Natural killer cell (primary cell): ENCODE measurements at regions not wholly inside any gene's neighbourhood (a gene's known extent, or its start where the extent isn't known, plus 50 kb on each side); places are given as distances from the start of the nearest gene placed in this dataset.

Source experiments
- ATAC-seq, 3 donors: fragments of 150-1000 bp in 2 of 3; fragments of 200-7000 bp in 1 of 3; cut with Tn5 transposase; 1 replicate in 1 of 3; 2 replicates in 2 of 3; pipeline ENCODE4 v1.10.0; 2021; ENCODE audit warnings: mild to moderate bottlenecking in 2 of 3, moderate library complexity in 2 of 3
- DNase-seq, 2 donors: peaks; one replicate each; pipeline versions ENCODE4 v3.0.0 to v3.0.0-alpha.2; 2013 to 2021; ENCODE audit warnings: mixed read lengths in 1 of 2
- H3K27ac ChIP-seq: one replicate; pipeline ENCODE4 v1.5.1; 2013; ENCODE audit warnings: mild to moderate bottlenecking, low read length
- H3K27me3 ChIP-seq: one replicate; pipeline ENCODE4 v1.6.1; 2013; ENCODE audit warnings: low read length; ENCODE audit not compliant: control insufficient read depth, insufficient read depth
- H3K36me3 ChIP-seq: one replicate; pipeline ENCODE4 v1.6.1; 2013; ENCODE audit warnings: low read length; ENCODE audit not compliant: control insufficient read depth, insufficient read depth
- H3K4me1 ChIP-seq: one replicate; pipeline ENCODE4 v1.6.1; 2013; ENCODE audit warnings: low read length; ENCODE audit not compliant: control insufficient read depth, insufficient read depth
- H3K4me3 ChIP-seq: one replicate; pipeline ENCODE4 v1.5.1; 2013; ENCODE audit warnings: low read length
- H3K9me3 ChIP-seq: one replicate; pipeline ENCODE4 v1.6.1; 2013; ENCODE audit warnings: low read length; ENCODE audit not compliant: control insufficient read depth, insufficient read depth
- H3K27ac Mint-ChIP-seq, 2 donors: one replicate each; pipeline ENCODE4 v1.8.0; 2022; ENCODE audit warnings: mild to moderate bottlenecking in 2 of 2, mixed read lengths in 2 of 2, moderate library complexity in 1 of 2
- H3K27me3 Mint-ChIP-seq, 2 donors: one replicate each; pipeline ENCODE4 v1.8.0; 2022; ENCODE audit warnings: low read depth in 2 of 2, mixed read lengths in 2 of 2
- H3K36me3 Mint-ChIP-seq: one replicate; pipeline ENCODE4 v1.8.0; 2022; ENCODE audit warnings: mixed read lengths
- H3K4me1 Mint-ChIP-seq, 2 donors: one replicate each; pipeline ENCODE4 v1.8.0; 2022; ENCODE audit warnings: mixed read lengths in 2 of 2
- H3K4me3 Mint-ChIP-seq: one replicate; pipeline ENCODE4 v1.8.0; 2022; ENCODE audit warnings: mild to moderate bottlenecking, moderate library complexity, mixed read lengths
- H3K9me3 Mint-ChIP-seq, 2 donors: one replicate each; pipeline ENCODE4 v1.8.0; 2022; ENCODE audit warnings: mixed read lengths in 2 of 2
- WGBS: methylation state at CpG from one replicate; pipeline ENCODE4 v1.1.7; 2013; ENCODE audit warnings: missing lambda C conversion rate; ENCODE audit not compliant: insufficient coverage; 5-methylcytosine and 5-hydroxymethylcytosine counted together
- intact Hi-C: fragments of 100-400 bp; cut with micrococcal nuclease; formaldehyde crosslinking; loops from one replicate; pipeline ENCODE4 v1.14.2; 2022
- TF ChIP-seq, protein P1 (sequence below): fragments of 200-600 bp; IDR thresholded peaks from one replicate; pipeline ENCODE4 v1.8.0; 2022; ENCODE audit warnings: antibody characterized with exemption

DNA sequence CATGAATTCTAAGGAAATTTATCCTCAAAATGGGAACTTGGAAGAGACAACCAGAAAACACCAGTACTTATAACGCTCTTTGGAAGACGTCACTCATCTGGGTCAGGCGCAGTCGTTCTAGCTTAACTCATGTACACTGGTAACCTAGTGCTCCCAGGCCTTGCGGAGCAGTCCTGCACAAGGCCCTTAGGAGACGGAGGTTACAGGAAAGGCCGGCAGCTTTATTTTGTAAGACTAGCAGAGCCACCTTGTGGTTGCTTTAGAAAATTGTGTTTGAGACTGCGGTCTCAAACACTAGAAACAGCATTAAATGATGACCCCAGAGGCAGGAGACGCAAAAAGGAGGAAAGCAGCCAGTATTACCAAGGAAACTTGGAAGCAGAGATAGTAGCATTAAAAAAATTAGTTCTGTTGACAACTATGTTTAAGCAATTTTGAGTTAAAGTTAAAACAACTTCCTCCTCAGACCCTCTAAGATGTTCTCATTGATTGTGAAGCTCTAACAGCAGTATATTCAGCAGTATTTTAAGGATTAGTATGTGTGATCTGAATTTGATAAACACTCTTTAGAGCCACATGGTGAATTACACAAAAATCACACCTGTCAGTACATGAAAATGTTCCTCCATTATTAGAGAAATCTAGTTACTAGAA is 141.9 kb upstream of the C2CD4B start:
- Histone ChIP-seq H3K4me3 (no peak overlapping the region), H3K9me3 (no peaks in the 10 kb centered on the region), H3K27me3 (no peaks in the 10 kb centered on the region), H3K27ac (no peak overlapping the region), H3K36me3 (no peaks in the 10 kb centered on the region), H3K4me1 (no peaks in the 10 kb centered on the region)
- no peak overlapping the region for H3K4me3 Mint-ChIP-seq
- peaks cover 1 to 37% of the 10 kb centered on the region in 2 donors for H3K27me3 Mint-ChIP-seq
- DNase-seq (peak in 1 of 2 donors; percentile 8), ATAC-seq (no peak)
- no peak overlapping the region for H3K27ac Mint-ChIP-seq
- intact Hi-C loops: no loop called here
- 42% methylated on average over 9 of the region's 9 CpGs for WGBS
- peaks cover 5 to 8% of the 10 kb centered on the region in 2 donors for H3K4me1 Mint-ChIP-seq
- no peaks in the 10 kb centered on the region for H3K9me3 Mint-ChIP-seq
- TF ChIP-seq, protein P1, sequence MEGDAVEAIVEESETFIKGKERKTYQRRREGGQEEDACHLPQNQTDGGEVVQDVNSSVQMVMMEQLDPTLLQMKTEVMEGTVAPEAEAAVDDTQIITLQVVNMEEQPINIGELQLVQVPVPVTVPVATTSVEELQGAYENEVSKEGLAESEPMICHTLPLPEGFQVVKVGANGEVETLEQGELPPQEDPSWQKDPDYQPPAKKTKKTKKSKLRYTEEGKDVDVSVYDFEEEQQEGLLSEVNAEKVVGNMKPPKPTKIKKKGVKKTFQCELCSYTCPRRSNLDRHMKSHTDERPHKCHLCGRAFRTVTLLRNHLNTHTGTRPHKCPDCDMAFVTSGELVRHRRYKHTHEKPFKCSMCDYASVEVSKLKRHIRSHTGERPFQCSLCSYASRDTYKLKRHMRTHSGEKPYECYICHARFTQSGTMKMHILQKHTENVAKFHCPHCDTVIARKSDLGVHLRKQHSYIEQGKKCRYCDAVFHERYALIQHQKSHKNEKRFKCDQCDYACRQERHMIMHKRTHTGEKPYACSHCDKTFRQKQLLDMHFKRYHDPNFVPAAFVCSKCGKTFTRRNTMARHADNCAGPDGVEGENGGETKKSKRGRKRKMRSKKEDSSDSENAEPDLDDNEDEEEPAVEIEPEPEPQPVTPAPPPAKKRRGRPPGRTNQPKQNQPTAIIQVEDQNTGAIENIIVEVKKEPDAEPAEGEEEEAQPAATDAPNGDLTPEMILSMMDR: no peak
- H3K36me3 Mint-ChIP-seq: peaks cover 7% of the 10 kb centered on the region

- no peak overlapping the region for H3K4me3 Mint-ChIP-seq
- Histone ChIP-seq H3K9me3 (no peaks in the 10 kb centered on the region), H3K27ac (no peak overlapping the region), H3K4me3 (no peak overlapping the region), H3K36me3 (no peaks in the 10 kb centered on the region), H3K27me3 (no peaks in the 10 kb centered on the region), H3K4me1 (no peaks in the 10 kb centered on the region)
- peaks cover 7% of the 10 kb centered on the region for H3K36me3 Mint-ChIP-seq
- TF ChIP-seq, protein P1: no peak
- intact Hi-C loops: no loop called here
- peaks cover 5 to 37% of the 10 kb centered on the region in 2 donors for H3K27me3 Mint-ChIP-seq
- H3K9me3 Mint-ChIP-seq: no peaks in the 10 kb centered on the region
- ATAC-seq: no peak
- peaks cover 5 to 8% of the 10 kb centered on the region in 2 donors for H3K4me1 Mint-ChIP-seq
- H3K27ac Mint-ChIP-seq: no peak overlapping the region
- DNase-seq: no peak
- WGBS: 89% methylated on average over 2 of the region's 2 CpGs
Observed at GRCh38 chr15:62307551-62307950, 142.5 kb upstream of the C2CD4B start.

DNA sequence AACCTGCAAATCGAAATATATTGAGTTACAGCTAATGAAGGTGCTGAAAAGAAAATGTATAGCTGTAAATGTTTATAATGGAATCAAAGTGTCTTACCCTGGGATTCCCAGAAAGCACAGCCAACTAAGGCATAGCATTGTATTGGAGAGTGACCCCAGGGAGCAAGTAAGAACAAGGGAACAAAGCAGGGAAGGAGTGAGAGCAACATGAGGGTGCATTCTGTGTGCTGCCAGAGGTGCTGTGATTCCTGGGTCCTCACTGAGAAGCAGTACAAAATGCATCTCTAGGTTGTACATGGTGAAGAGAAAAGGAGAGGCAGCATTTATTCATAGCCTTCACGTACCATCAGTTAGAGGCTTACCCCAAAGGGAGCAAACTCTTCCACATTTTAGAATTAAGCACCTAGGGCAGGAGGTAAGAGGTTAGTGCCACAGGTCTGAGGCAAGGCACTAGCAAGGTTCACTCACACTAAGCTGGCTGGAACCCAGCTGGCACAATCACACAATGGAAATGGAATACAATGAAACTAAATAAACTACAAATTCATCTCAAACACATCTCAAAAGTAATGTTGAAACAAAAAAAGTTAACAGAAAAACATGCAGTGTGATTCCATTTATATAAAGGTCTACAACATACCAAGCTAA is 151.5 kb upstream of the C2CD4B start:
- peaks cover 12 to 33% of the 10 kb centered on the region in 2 donors for H3K27me3 Mint-ChIP-seq

More for the DNA sequence above, 151.5 kb upstream of the C2CD4B start:
- Histone ChIP-seq H3K36me3 (no peaks in the 10 kb centered on the region), H3K4me3 (no peak overlapping the region), H3K9me3 (no peaks in the 10 kb centered on the region), H3K4me1 (no peaks in the 10 kb centered on the region), H3K27me3 (no peaks in the 10 kb centered on the region), H3K27ac (no peak overlapping the region)
- DNase-seq (no peak), ATAC-seq (no peak)
- TF ChIP-seq, protein P1: no peak
- Mint-ChIP-seq H3K9me3 (no peaks in the 10 kb centered on the region), H3K27ac (no peak overlapping the region), H3K4me3 (no peak overlapping the region), H3K4me1 (no peaks in the 10 kb centered on the region), H3K36me3 (no peaks in the 10 kb centered on the region)
- WGBS: 90% methylated on average over 1 of the region's 2 CpGs
- intact Hi-C loops: no loop called here
